OCI-LY3 (cell line): ENCODE measurements at regions not wholly inside any gene's neighbourhood (a gene's known extent, or its start where the extent isn't known, plus 50 kb on each side); places are given as distances from the start of the nearest gene placed in this dataset.
A peak's percentile ranks its signal among the peaks of the same experiment; 100 is the strongest.
"Not testable (repeated sequence)": the region's sequence is repeated elsewhere in the genome, so short reads cannot be mapped to it uniquely, and the experiment has no call there.

Source experiments
- H2AFZ ChIP-seq: fragments of 200-600, 300-600 bp; shearing (Covaris generic); 2 replicates; pipeline ENCODE4 v1.6.0; 2014; ENCODE audit warnings: antibody characterized with exemption, low read depth, low read length
- H3K27ac ChIP-seq: fragments of 200-600, 300-600 bp; sonication (generic); 2 replicates; pipeline ENCODE4 v1.5.1; 2014; ENCODE audit warnings: mild to moderate bottlenecking, low read length, moderate library complexity, mixed read lengths
- H3K27me3 ChIP-seq: fragments of 200-600, 300-600 bp; sonication (generic); 2 replicates; pipeline ENCODE4 v1.6.1; 2014; ENCODE audit warnings: low read depth, low read length, mixed read lengths
- H3K36me3 ChIP-seq: fragments of 200-600, 300-600 bp; sonication (generic); replicated peaks from 2 replicates; pipeline ENCODE3; 2014; ENCODE audit warnings: low read depth, low read length, mixed read lengths
- H3K4me1 ChIP-seq: fragments of 300-600, 200-600 bp; sonication (generic); 2 replicates; pipeline ENCODE4 v1.6.1; 2014; ENCODE audit warnings: low read length, mixed read lengths
- H3K4me2 ChIP-seq: fragments of 200-600, 300-600 bp; sonication (generic); 2 replicates; pipeline ENCODE4 v1.6.1; 2014; ENCODE audit warnings: low read length, mixed read lengths
- H3K4me3 ChIP-seq: fragments of 300-600, 200-600 bp; sonication (generic); 2 replicates; pipeline ENCODE4 v1.5.1; 2014; ENCODE audit warnings: antibody characterized with exemption, mild to moderate bottlenecking, low read length, moderate library complexity
- H3K79me2 ChIP-seq: fragments of 300-600, 200-600 bp; shearing (Covaris generic); 2 replicates; pipeline ENCODE4 v1.6.1; 2014; ENCODE audit warnings: mild to moderate bottlenecking, low read length, mixed read lengths
- H3K9ac ChIP-seq: fragments of 300-600, 200-600 bp; shearing (Covaris generic); 2 replicates; pipeline ENCODE4 v1.6.0; 2014; ENCODE audit warnings: mild to moderate bottlenecking, low read length, moderate library complexity
- H3K9me3 ChIP-seq: fragments of 200-600, 300-600 bp; shearing (Covaris generic); 2 replicates; pipeline ENCODE4 v1.6.1; 2014; ENCODE audit warnings: low read length, mixed read lengths; ENCODE audit not compliant: insufficient read depth
- H4K20me1 ChIP-seq: fragments of 200-600, 300-600 bp; sonication (generic); 2 replicates; pipeline ENCODE4 v1.6.1; 2016; ENCODE audit warnings: low read length, mixed read lengths; ENCODE audit not compliant: insufficient read depth
- EZH2phosphoT487 ChIP-seq: fragments of 200-600 bp; shearing (Covaris generic); IDR thresholded peaks from 2 replicates; pipeline ENCODE4 v1.6.1; 2018; ENCODE audit warnings: antibody characterized with exemption, mixed run types, low read depth
- TF ChIP-seq, protein P1 (sequence below): fragments of 200-600, 300-600 bp; sonication (generic); IDR thresholded peaks from 2 replicates; pipeline ENCODE4 v1.5.1; 2014; ENCODE audit warnings: antibody characterized with exemption, low read length, low read depth

DNA sequence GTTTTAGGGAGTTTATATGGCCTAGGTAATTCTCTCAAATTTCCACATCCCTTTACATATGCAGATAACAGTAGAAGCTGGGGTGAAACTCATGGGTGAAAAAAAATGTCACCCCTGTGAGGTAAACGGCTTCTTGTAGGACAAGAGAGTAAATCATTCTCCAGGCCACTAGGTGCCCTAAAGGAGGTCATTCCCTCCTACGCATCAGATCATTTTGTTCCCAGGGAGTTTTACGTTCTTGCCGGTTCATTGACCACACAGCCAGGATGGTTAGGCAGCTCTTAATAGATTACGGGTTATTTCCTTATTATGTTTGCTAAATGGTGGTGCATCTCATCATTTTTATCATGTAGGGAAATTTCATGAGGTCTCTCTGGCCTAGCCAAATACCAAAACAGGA lies 225.8 kb upstream of the NOCT start:
- H3K4me3 ChIP-seq: no peak overlapping the region
- no peak overlapping the region for H2AFZ ChIP-seq
- no peaks in the 10 kb centered on the region for H3K4me1 ChIP-seq
- no peak for TF ChIP-seq EZH2phosphoT487
- TF ChIP-seq, protein P1, sequence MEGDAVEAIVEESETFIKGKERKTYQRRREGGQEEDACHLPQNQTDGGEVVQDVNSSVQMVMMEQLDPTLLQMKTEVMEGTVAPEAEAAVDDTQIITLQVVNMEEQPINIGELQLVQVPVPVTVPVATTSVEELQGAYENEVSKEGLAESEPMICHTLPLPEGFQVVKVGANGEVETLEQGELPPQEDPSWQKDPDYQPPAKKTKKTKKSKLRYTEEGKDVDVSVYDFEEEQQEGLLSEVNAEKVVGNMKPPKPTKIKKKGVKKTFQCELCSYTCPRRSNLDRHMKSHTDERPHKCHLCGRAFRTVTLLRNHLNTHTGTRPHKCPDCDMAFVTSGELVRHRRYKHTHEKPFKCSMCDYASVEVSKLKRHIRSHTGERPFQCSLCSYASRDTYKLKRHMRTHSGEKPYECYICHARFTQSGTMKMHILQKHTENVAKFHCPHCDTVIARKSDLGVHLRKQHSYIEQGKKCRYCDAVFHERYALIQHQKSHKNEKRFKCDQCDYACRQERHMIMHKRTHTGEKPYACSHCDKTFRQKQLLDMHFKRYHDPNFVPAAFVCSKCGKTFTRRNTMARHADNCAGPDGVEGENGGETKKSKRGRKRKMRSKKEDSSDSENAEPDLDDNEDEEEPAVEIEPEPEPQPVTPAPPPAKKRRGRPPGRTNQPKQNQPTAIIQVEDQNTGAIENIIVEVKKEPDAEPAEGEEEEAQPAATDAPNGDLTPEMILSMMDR: no peak
- H3K9ac ChIP-seq: no peak overlapping the region
- H3K79me2 ChIP-seq: no peaks in the 10 kb centered on the region
- no peaks in the 10 kb centered on the region for H3K9me3 ChIP-seq
- H3K27ac ChIP-seq: no peak overlapping the region
- no peak overlapping the region for H3K4me2 ChIP-seq
- no peaks in the 10 kb centered on the region for H3K27me3 ChIP-seq
- no peaks in the 10 kb centered on the region for H3K36me3 ChIP-seq
- H4K20me1 ChIP-seq: no peaks in the 10 kb centered on the region

DNA sequence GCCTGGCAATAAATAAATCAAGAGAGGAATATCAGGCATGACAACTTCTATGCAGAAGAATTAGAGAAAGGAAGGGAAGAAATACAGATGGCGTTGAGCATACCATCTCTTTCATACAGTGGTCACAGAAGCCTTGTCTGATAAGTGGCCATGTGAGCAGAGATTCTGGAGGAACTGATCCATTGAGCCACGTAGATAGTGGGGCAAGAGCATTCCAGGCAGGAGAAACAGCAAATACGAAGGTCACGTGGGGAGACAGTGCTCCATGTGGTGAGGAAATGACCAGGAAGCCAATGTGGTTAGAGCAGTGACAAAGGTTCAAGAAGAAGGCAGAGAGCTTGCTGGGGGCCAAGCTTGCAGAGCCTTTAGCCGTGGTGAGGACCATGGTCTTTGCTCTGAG lies 226.7 kb upstream of the NOCT start:
- Histone ChIP-seq H2AFZ (no peak overlapping the region), H3K4me3 (no peak overlapping the region), H3K79me2 (no peaks in the 10 kb centered on the region), H3K27ac (no peak overlapping the region), H3K9me3 (no peaks in the 10 kb centered on the region), H3K27me3 (no peaks in the 10 kb centered on the region), H4K20me1 (no peaks in the 10 kb centered on the region), H3K36me3 (no peaks in the 10 kb centered on the region), H3K4me2 (no peak overlapping the region), H3K9ac (no peak overlapping the region), H3K4me1 (no peaks in the 10 kb centered on the region)
- TF ChIP-seq, protein P1: no peak
- no peak for TF ChIP-seq EZH2phosphoT487

DNA sequence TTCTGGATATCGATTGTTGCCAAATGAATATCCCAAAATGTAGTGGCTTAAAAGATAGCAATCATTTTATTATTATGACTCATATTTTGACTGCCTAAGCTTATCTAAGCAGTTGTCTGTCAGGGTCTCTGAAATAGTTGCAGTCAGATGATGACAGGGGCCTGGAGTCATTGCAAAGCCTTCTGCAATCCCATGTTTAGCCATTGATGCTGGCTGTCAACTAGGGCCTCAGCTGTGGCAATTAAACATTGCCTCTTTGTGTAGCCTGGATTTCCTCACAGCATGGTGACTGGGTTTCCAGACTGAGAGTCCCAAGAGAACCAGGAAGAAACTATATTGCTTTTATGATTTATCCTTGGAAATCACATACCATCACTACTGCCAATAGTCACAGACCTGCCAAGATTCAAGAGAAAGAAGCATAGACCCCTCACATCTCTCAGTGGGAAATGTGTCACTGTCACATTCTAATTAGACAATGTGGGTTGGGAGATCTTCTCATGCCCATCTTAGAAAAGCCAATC lies 227.3 kb upstream of the NOCT start:
- Histone ChIP-seq H3K27ac (no peak overlapping the region), H2AFZ (no peak overlapping the region), H3K9me3 (no peaks in the 10 kb centered on the region), H4K20me1 (no peaks in the 10 kb centered on the region), H3K79me2 (no peaks in the 10 kb centered on the region), H3K4me1 (no peaks in the 10 kb centered on the region), H3K4me3 (no peak overlapping the region), H3K4me2 (no peak overlapping the region), H3K9ac (no peak overlapping the region), H3K27me3 (no peaks in the 10 kb centered on the region), H3K36me3 (no peaks in the 10 kb centered on the region)
- no peak for TF ChIP-seq EZH2phosphoT487
- TF ChIP-seq, protein P1: no peak

DNA sequence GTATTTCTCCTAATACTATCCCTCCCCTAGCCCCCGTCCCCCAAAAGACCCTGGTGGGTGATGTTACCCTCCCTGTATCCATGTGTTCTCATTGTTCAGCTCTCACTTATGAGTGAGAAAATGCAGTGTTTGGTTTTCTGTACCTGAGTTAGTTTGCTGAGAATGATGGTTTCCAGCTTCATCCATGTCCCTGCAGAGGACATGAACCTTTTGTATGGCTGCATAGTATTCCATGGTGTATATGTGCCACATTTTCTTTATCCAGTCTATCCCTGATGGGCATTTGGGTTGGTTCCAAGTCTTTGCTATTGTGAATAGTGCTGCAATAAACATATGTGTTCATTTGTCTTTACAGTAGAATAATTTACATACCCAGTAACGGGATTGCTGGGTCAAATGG lies 235.8 kb upstream of the NOCT start:
- not testable (repeated sequence) for H3K4me2 ChIP-seq, H3K27me3 ChIP-seq, H3K36me3 ChIP-seq, H4K20me1 ChIP-seq, H3K9ac ChIP-seq, H3K9me3 ChIP-seq, H3K79me2 ChIP-seq, H3K4me3 ChIP-seq, H3K27ac ChIP-seq, H2AFZ ChIP-seq
- peaks cover 40% of the 10 kb centered on the region for H3K4me1 ChIP-seq

DNA sequence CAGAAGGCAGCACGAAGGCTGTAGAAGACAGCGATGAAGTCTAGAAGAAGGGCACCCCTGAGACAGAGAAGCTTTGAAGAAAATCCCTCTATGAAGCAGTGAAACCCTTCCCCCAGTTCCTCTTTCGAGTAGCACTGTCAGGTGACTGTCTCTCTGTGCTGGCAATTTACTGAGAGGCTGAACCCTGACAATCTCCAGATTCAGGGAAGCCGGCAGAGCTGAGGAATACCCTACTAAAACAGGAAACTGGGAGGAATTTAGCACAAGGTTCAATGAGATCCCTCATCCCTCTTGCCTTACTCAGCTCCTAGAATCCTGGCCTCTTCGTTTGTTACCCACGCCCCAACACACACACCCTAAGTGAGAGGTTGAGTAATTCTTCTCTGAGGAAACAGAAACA lies 239.7 kb upstream of the NOCT start:
- no peaks in the 10 kb centered on the region for H3K79me2 ChIP-seq

More for the DNA sequence above, 239.7 kb upstream of the NOCT start:
- no peak for TF ChIP-seq EZH2phosphoT487
- TF ChIP-seq, protein P1: peak; percentile 24; the same call in 1 of the 2 replicates
- Histone ChIP-seq H3K36me3 (no peaks in the 10 kb centered on the region), H3K9ac (peak overlapping the region; percentile 65), H3K27me3 (no peaks in the 10 kb centered on the region), H3K27ac (peak overlapping the region; percentile 82), H3K4me1 (peaks cover 47% of the 10 kb centered on the region), H3K4me2 (peak overlapping the region; percentile 72), H3K9me3 (no peaks in the 10 kb centered on the region), H4K20me1 (no peaks in the 10 kb centered on the region), H2AFZ (peak overlapping the region; percentile 73), H3K4me3 (peak overlapping the region; percentile 70)
